Endothelial cell of umbilical vein (primary cell): ENCODE measurements at regions not wholly inside any gene's neighbourhood (a gene's known extent, or its start where the extent isn't known, plus 50 kb on each side); places are given as distances from the start of the nearest gene placed in this dataset.

Experiments
- BruUV-seq: library from RNA; stranded (reverse); fragments of 400-500 nt; replicated peaks from 2 replicates; lab custom pipeline; 2021; lab: Mats Ljungman, UMichigan
- CTCF ChIA-PET: fragments of 300-600, 350-600 bp; sonication (Branson Sonifier 250); formaldehyde crosslinking; loops from one replicate; lab custom pipeline; 2021; ENCODE audit warnings: antibody characterized with exemption, inconsistent platforms; lab: Charles Lee
- POLR2A ChIA-PET: fragments of 300-600, 350-600 bp; sonication (Branson Sonifier 250); formaldehyde crosslinking; loops from one replicate; lab custom pipeline; 2021; ENCODE audit warnings: antibody characterized with exemption, inconsistent platforms; lab: Charles Lee
- DNase-seq: peaks from one replicate; pipeline ENCODE4 v3.0.0-alpha.2; 2011; ENCODE audit warnings: low read depth, low spot score
- FAIRE-seq: peaks from 2 replicates; lab custom pipeline; 2011; peaks lifted over from hg19 to GRCh38; lab: Jason Lieb, UNC
- H2AFZ ChIP-seq: 2 replicates; pipeline ENCODE4 v1.6.0; 2012; ENCODE audit warnings: low read depth, low read length, control low read depth, inconsistent platforms
- H3K27ac ChIP-seq: 2 replicates; pipeline ENCODE4 v1.5.1; 2011; ENCODE audit warnings: low read depth, mild to moderate bottlenecking, control low read depth, low read length, moderate library complexity; ENCODE audit not compliant: insufficient read depth
- H3K27me3 ChIP-seq, 2 experiments: 2 replicates each; pipeline versions ENCODE4 v1.6.0 to v1.6.1; 2011; ENCODE audit warnings: low read length in 2 of 2, mixed read lengths in 1 of 2; ENCODE audit not compliant: control insufficient read depth in 2 of 2, insufficient read depth in 2 of 2
- H3K36me3 ChIP-seq, 2 experiments: 2 replicates in 1 of 2; 3 replicates in 1 of 2; pipeline ENCODE4 v1.5.1; 2011; ENCODE audit warnings: low read length in 2 of 2, mild to moderate bottlenecking in 1 of 2, moderate library complexity in 1 of 2; ENCODE audit not compliant: control insufficient read depth in 2 of 2, insufficient read depth in 2 of 2; ENCODE audit errors: extremely low read depth in 1 of 2
- H3K4me1 ChIP-seq: 3 replicates; pipeline ENCODE4 v1.5.1; 2011; ENCODE audit warnings: mild to moderate bottlenecking, low read length; ENCODE audit not compliant: control insufficient read depth, insufficient read depth; ENCODE audit errors: extremely low read depth
- H3K4me2 ChIP-seq: 2 replicates; pipeline ENCODE4 v1.6.1; 2011; ENCODE audit warnings: low read length, control low read depth, mixed read lengths; ENCODE audit not compliant: insufficient read depth
- H3K4me3 ChIP-seq, 3 experiments: fragments of 200-600 bp in 1 of 3; sonication (generic), shearing (Covaris generic) in 1 of 3; replicated peaks in 1 of 3; 2 replicates each; pipeline ENCODE4 v1.5.1; 2011 to 2016; ENCODE audit warnings: control low read depth in 3 of 3, low read length in 3 of 3, mild to moderate bottlenecking in 2 of 3, inconsistent platforms in 1 of 3, low read depth in 1 of 3, moderate library complexity in 1 of 3; ENCODE audit not compliant: insufficient read depth in 1 of 3
- H3K79me2 ChIP-seq: 2 replicates; pipeline ENCODE4 v1.6.0; 2012; ENCODE audit warnings: low read length, inconsistent platforms; ENCODE audit not compliant: control insufficient read depth, insufficient read depth
- H3K9ac ChIP-seq: replicated peaks from 2 replicates; pipeline ENCODE3; 2011; ENCODE audit warnings: low read length, control low read depth; ENCODE audit not compliant: insufficient read depth; ENCODE audit errors: extremely low read depth
- H3K9me1 ChIP-seq: replicated peaks from 3 replicates; pipeline ENCODE4 v1.6.0; 2011; ENCODE audit warnings: mild to moderate bottlenecking, low read length; ENCODE audit not compliant: control insufficient read depth, insufficient read depth; ENCODE audit errors: extremely low read depth
- H3K9me3 ChIP-seq: replicated peaks from 2 replicates; pipeline ENCODE4 v1.5.1; 2012; ENCODE audit warnings: low read length, inconsistent platforms; ENCODE audit not compliant: control insufficient read depth, insufficient read depth
- H4K20me1 ChIP-seq: replicated peaks from 2 replicates; pipeline ENCODE3; 2011; ENCODE audit warnings: mild to moderate bottlenecking, low read length; ENCODE audit not compliant: control insufficient read depth, insufficient read depth; ENCODE audit errors: extremely low read depth
- CTCF ChIP-seq, 2 donors: IDR thresholded peaks; 1 replicate in 1 of 2; 2 replicates in 1 of 2; pipeline ENCODE4 v1.5.1; 2011; ENCODE audit warnings: low read length in 2 of 2, mild to moderate bottlenecking in 2 of 2, moderate library complexity in 2 of 2, control low read depth in 1 of 2, inconsistent platforms in 1 of 2, low read depth in 1 of 2; ENCODE audit not compliant: insufficient read depth in 1 of 2; ENCODE audit errors: extremely low read depth in 1 of 2
- EZH2 ChIP-seq: IDR thresholded peaks from 2 replicates; pipeline ENCODE4 v1.6.1; 2012; ENCODE audit warnings: borderline replicate concordance, low read depth, mild to moderate bottlenecking, moderate library complexity, low read length, inconsistent platforms; ENCODE audit not compliant: severe bottlenecking
- FOS ChIP-seq: IDR thresholded peaks from 2 replicates; pipeline ENCODE4 v1.6.1; 2011; ENCODE audit warnings: mild to moderate bottlenecking, low read length, moderate library complexity, borderline replicate concordance; ENCODE audit not compliant: insufficient read depth
- GATA2 ChIP-seq: IDR thresholded peaks from 2 replicates; pipeline ENCODE4 v1.7.0; 2011; ENCODE audit warnings: low read depth, mild to moderate bottlenecking, moderate library complexity, mixed read lengths, low read length; ENCODE audit not compliant: insufficient read length, insufficient read depth
- JUN ChIP-seq: IDR thresholded peaks from 2 replicates; pipeline ENCODE4 v1.6.1; 2011; ENCODE audit warnings: borderline replicate concordance, low read depth; ENCODE audit not compliant: insufficient read length, insufficient read depth
- MAX ChIP-seq: IDR thresholded peaks from 2 replicates; pipeline ENCODE4 v1.6.1; 2011; ENCODE audit not compliant: insufficient read depth, insufficient read length
- MYC ChIP-seq: IDR thresholded peaks from one replicate; pipeline ENCODE4 v1.6.1; 2011; ENCODE audit warnings: mild to moderate bottlenecking, low read depth, low read length
- POLR2A ChIP-seq: IDR thresholded peaks from 2 replicates; pipeline ENCODE4 v1.6.1; 2012; ENCODE audit warnings: low read depth, mild to moderate bottlenecking, control low read depth, low read length
- POLR2AphosphoS5 ChIP-seq: IDR thresholded peaks from 2 replicates; pipeline ENCODE4 v1.6.1; 2012; ENCODE audit warnings: low read depth, mild to moderate bottlenecking, control low read depth, low read length, moderate library complexity; ENCODE audit not compliant: insufficient read depth
- dilution Hi-C: fragments of 300-500 bp; cut with MboI; formaldehyde crosslinking; loops from one replicate; pipeline ENCODE4 v1.15.0; 2019; ENCODE audit warnings: low sequenced_read_pairs; ENCODE audit not compliant: extremely low pct_ligation_motif_present
- intact Hi-C: fragments of 100-400 bp; cut with micrococcal nuclease; formaldehyde crosslinking; loops from one replicate; pipeline ENCODE4 v1.10.0; 2022

GRCh38 chr17:14590459-14591250 is 289.8 kb downstream of the HS3ST3B1 start:
- TF ChIP-seq CTCF (IDR thresholded peaks at IDR 0.05; ENCODE audit: extremely low read depth in 1 of 2, insufficient read depth in 1 of 2, low read depth in 1 of 2, low read length in 2 of 2) (no peak), POLR2A (no peak), POLR2AphosphoS5 (no peak), MAX (no peak), MYC (no peak), FOS (no peak), EZH2 (no peak), JUN (no peak), GATA2 (no peak)
- Histone ChIP-seq H3K4me1 (no peaks in the 10 kb centered on the region), H3K27me3 (no peaks in the 10 kb centered on the region), H2AFZ (no peak overlapping the region), H3K9me3 (peaks cover 2% of the 10 kb centered on the region), H3K79me2 (no peaks in the 10 kb centered on the region), H3K9me1 (no peaks in the 10 kb centered on the region), H3K36me3 (no peaks in the 10 kb centered on the region), H3K27ac (no peak overlapping the region), H3K4me3 (no peak overlapping the region), H3K4me2 (no peak overlapping the region), H4K20me1 (no peaks in the 10 kb centered on the region), H3K9ac (no peak overlapping the region)
- dilution Hi-C loops, result no loop called here
- FAIRE-seq, result no peak
- intact Hi-C loops, result no loop called here
- ChIA-PET CTCF (no interaction called here), POLR2A (no interaction called here)
- no TSS peak for BruUV-seq
- no peak for DNase-seq
